GM12891 (cell line): ENCODE measurements at regions not wholly inside any gene's neighbourhood (a gene's known extent, or its start where the extent isn't known, plus 50 kb on each side); places are given as distances from the start of the nearest gene placed in this dataset.

Source experiments
- POLR2A ChIP-seq: IDR thresholded peaks from 2 replicates; pipeline ENCODE4 v1.6.1; 2011; ENCODE audit warnings: low read depth, low read length, control low read depth
- POLR2AphosphoS5 ChIP-seq: IDR thresholded peaks from 2 replicates; pipeline ENCODE4 v1.6.1; 2011; ENCODE audit warnings: low read depth, low read length, control low read depth

DNA sequence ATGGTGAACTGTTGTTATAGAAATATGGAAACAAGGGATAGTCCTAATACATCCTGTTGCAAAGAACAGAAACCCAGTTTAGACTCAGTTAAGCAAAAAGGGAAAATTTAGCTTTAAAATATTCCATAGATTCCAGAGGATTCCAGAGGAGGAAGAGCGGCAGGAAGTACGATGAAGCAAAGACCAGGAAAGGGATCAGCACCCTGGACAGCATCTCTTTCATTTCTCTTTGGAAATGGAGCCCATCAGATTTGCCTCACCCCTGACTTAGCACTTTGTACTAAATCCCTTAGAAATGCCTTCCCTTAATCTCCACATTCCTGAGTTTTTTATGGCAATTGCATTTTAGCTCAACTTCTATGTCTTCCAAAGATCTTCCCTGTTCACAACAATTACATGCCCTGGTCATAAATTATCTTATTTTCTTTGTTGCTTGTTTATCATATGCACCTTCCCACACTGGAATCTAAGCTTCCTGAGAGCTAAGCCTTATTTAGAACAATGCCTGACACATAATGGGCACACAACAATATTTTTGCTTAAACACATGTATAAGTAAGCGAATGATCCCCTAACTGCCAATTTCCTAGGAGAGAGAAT, 150.0 kb upstream of the RBFOX1 start:
- no peak for TF ChIP-seq POLR2A
- TF ChIP-seq POLR2AphosphoS5 = no peak
